Psoas muscle (tissue), 7 donors: ENCODE measurements at regions not wholly inside any gene's neighbourhood (a gene's known extent, or its start where the extent isn't known, plus 50 kb on each side); places are given as distances from the start of the nearest gene placed in this dataset.

Experiments used
- ATAC-seq, 4 donors: fragments of 200-7000 bp; cut with Tn5 transposase; one replicate each; pipeline ENCODE4 v1.9.1; 2020; ENCODE audit warnings: moderate library complexity in 3 of 4, mild to moderate bottlenecking in 2 of 4
- DNase-seq, 2 donors: peaks; one replicate each; pipeline ENCODE4 v3.0.0-alpha.2; 2020
- H3K27ac ChIP-seq: fragments of 200-600 bp; one replicate; pipeline ENCODE4 v1.8.0; 2022
- H3K27me3 ChIP-seq, 3 donors: fragments of 200-600 bp in 1 of 3; one replicate each; pipeline versions ENCODE4 v1.6.1 to v1.8.0; 2013 to 2022; ENCODE audit warnings: low read length in 2 of 3, mild to moderate bottlenecking in 2 of 3, moderate library complexity in 1 of 3; ENCODE audit not compliant: insufficient read depth in 3 of 3
- H3K36me3 ChIP-seq, 2 donors: fragments of 200-600 bp in 1 of 2; one replicate each; pipeline versions ENCODE4 v1.6.1 to v1.8.0; 2013 to 2022; ENCODE audit warnings: low read depth in 1 of 2, mild to moderate bottlenecking in 1 of 2, moderate library complexity in 1 of 2; ENCODE audit not compliant: insufficient read depth in 1 of 2
- H3K4me1 ChIP-seq: fragments of 200-600 bp; one replicate; pipeline ENCODE4 v1.8.0; 2022
- H3K4me3 ChIP-seq: fragments of 200-600 bp; one replicate; pipeline ENCODE4 v1.8.0; 2022; ENCODE audit warnings: mild to moderate bottlenecking
- H3K9me3 ChIP-seq: fragments of 200-600 bp; one replicate; pipeline ENCODE4 v1.8.0; 2022
- CTCF ChIP-seq: fragments of 200-600 bp; IDR thresholded peaks from one replicate; pipeline ENCODE4 v1.8.0; 2022; ENCODE audit warnings: antibody characterized with exemption
- WGBS, 3 donors: extraction: QIAGEN DNeasy Blood & Tissue Kit; methylation state at CpG; one replicate each; pipeline versions ENCODE4 v1.1.6 to v1.1.7; 2013; 5-methylcytosine and 5-hydroxymethylcytosine counted together
- intact Hi-C, 2 donors: fragments of 100-400 bp; cut with DNase I; formaldehyde crosslinking; loops; one replicate each; pipeline versions ENCODE4 v1.11.0 to v1.14.2; 2022
- donor health status: healthy with polysubstance abuse.
- donor health status: DM: no; HTN: no; CAD: no; lungs with moderate emphysema.
- donor health status: Bipolar disorder and iron deficiency.
- donor health status: healthy.
- donor health status: DM: yes; HTN: yes; CAD: no.
- donor health status: DM: no; HTN: no; CAD: no.
- donor health status: DM: yes; HTN: yes; CAD: no.

DNA sequence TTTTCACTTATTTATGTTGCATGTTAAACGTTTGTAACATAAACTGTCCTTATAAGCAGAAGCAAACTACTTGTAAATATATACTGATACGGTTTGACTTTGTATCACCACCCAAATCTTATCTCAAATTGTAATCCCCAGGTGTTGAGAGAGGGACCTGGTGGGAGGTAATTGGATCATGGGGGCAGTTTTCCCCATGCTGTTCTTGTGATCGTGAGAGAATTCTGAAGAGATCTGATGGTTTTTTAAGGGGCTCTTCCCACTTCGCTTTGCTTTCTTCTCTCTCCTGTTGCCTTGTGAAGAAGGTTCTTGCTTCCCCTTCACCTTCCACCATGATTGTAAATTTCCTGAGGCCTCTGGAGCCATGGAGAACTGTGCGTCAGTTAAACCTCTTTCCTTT, 87.1 kb upstream of the MAPK10 start:
- intact Hi-C loops, result no loop called here
- DNase-seq, result no peak
- Histone ChIP-seq H3K36me3 (no peaks in the 10 kb centered on the region), H3K4me1 (no peaks in the 10 kb centered on the region), H3K9me3 (no peaks in the 10 kb centered on the region), H3K27me3 (no peaks in the 10 kb centered on the region), H3K4me3 (no peak overlapping the region), H3K27ac (no peak overlapping the region)
- ATAC-seq, result no peak
- WGBS, 3 donors, result 76 to 89% (median 79%) methylated on average over 5 of the region's 5 CpGs
- no peak for TF ChIP-seq CTCF

DNA sequence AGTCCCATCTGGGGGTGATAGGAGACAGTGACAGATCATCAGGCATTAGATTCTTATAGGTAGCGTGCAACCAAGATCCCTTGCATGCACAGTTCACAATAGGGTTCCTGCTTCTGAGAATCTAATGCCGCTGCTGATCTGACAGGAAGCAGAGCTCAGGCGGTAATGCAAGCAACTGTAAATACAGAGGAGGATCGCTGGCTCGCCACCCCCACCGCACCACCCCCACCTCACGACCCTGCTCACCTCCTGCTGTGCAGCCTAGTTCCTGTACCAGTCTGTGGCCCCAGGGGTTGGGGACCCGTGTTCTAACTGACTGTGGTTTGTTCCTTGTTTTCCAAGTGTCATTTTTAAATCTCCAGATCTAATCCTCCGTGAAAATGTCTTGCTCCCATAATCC, 89.0 kb upstream of the MAPK10 start:
- intact Hi-C loops, result no loop called here
- no peaks in the 10 kb centered on the region for H3K27me3 ChIP-seq
- no peak for TF ChIP-seq CTCF
- H3K4me1 ChIP-seq, result no peaks in the 10 kb centered on the region
- no peak for ATAC-seq
- no peaks in the 10 kb centered on the region for H3K9me3 ChIP-seq
- no peaks in the 10 kb centered on the region for H3K36me3 ChIP-seq
- no peak overlapping the region for H3K27ac ChIP-seq
- H3K4me3 ChIP-seq, result no peak overlapping the region
- no peak for DNase-seq
- 50 to 63% (median 53%) methylated on average over 9 of the region's 9 CpGs for WGBS, 3 donors

DNA sequence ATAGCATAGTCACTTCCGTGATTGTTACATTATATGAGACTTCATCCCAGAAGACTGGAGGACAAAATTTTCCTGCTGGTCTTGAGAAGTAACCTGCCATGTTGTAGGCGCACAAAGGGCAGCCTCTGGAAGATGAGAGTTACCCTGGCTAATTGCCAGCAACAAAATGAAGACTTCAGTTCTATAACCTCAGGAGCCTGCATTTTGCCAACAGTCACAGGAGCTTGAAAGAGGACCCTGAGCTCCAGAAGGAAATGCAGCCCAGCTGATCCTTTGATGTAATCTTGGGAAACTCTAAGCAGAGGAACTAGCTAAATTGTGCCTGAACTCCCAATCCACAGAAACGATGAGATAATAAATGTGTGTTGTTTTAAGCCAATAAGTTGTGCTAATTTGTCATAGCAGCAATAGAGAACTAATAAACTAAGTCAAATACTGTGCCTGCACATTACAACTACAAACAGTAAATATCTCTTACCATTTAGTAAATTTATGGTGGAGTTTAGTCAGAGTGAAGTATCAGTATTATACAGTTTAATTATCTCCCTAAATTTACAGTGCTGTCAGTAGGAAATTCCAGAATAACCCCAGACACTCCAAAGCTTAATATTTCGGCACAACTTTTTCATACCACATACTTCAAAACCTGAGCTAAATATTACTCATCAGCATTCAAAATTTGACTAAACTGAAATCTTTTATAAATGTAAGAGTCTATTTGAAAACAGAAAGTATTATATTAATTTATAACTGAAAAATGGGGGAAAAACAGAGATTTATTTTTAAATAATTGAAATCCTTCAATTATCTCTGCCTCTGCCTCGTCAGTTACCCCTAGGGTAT, 90.1 kb upstream of the MAPK10 start:
- no peak overlapping the region for H3K4me3 ChIP-seq
- ATAC-seq, result no peak
- intact Hi-C loops, result no loop called here
- H3K27ac ChIP-seq, result no peak overlapping the region
- no peaks in the 10 kb centered on the region for H3K9me3 ChIP-seq
- 70 to 73% (median 72%) methylated on average over 5 of the region's 5 CpGs for WGBS, 3 donors
- no peaks in the 10 kb centered on the region for H3K36me3 ChIP-seq
- no peaks in the 10 kb centered on the region for H3K27me3 ChIP-seq
- no peak for DNase-seq
- no peaks in the 10 kb centered on the region for H3K4me1 ChIP-seq
- TF ChIP-seq CTCF, result no peak

DNA sequence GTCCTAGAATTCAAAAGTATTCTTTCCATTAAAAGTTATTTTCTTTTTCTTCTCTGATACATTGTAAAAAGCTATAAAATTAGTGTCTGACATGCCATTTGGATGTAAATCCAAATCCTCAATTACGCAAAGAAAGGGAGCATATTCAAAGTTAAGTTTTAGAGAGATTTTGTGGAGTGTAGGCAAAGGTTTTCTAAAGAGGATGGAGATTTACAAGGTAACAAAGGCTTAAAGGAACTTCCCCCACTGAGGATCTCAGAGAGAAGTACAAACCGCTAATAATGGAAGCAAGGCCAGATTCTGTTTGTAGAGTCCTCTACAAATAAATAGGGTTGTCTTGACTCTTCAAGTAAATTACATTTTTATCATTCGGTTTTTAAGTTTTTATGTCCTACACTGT, 91.0 kb upstream of the MAPK10 start:
- no peak overlapping the region for H3K4me3 ChIP-seq
- no peak for TF ChIP-seq CTCF
- no peak overlapping the region for H3K27ac ChIP-seq
- no peaks in the 10 kb centered on the region for H3K27me3 ChIP-seq
- 80 to 90% (median 83%) methylated on average over 3 of the region's 3 CpGs for WGBS, 3 donors
- no peak for ATAC-seq
- no peaks in the 10 kb centered on the region for H3K36me3 ChIP-seq
- no peaks in the 10 kb centered on the region for H3K9me3 ChIP-seq
- H3K4me1 ChIP-seq, result no peaks in the 10 kb centered on the region
- intact Hi-C loops, result no loop called here
- no peak for DNase-seq
